C4-2B (cell line): ENCODE measurements at regions not wholly inside any gene's neighbourhood (a gene's known extent, or its start where the extent isn't known, plus 50 kb on each side); places are given as distances from the start of the nearest gene placed in this dataset.

Experiments
- ZFX ChIP-seq: fragments of 450-650 bp; IDR thresholded peaks from 2 replicates; pipeline ENCODE4 v1.6.1; 2017
- TF ChIP-seq, protein P1 (sequence below): fragments of 450-650 bp; conservative IDR thresholded peaks from 2 replicates; pipeline ENCODE4 v1.5.1; 2017; ENCODE audit warnings: mild to moderate bottlenecking

DNA sequence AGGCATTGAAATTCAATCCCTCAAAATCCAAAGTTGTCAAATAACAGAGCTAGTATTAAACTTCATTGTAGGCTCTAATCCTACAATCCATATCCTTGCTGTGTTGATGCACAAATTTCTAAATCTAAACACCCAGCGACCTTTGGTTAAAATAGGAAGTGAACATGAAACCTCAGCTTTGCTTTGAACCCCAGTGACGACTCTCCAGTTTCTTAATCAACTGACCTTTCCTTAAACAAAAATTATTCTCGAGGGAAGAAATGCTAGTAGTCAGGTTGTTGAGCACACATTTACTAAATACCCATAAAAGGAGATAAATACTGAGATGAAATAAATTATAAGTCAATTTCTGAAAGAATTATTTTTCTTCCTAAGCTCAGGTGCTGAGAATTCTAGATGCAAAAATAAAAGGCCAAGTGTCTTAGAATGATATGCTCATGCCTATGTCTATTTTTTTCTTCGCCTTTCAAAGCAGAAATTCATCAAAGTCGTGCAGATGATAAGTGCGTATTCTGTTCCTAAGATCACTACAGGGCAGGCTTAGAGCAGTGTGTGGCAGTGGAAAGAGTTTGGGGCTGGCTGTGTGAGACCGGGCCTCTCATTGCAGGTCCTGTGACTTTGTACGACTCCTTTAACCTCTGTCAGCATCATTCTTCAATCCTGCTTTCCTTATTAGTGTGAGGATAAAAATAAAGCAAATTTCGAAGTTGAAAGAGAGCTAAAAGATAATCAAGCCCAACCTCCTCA is 208.7 kb downstream of the PRL start:
- TF ChIP-seq, protein P1, sequence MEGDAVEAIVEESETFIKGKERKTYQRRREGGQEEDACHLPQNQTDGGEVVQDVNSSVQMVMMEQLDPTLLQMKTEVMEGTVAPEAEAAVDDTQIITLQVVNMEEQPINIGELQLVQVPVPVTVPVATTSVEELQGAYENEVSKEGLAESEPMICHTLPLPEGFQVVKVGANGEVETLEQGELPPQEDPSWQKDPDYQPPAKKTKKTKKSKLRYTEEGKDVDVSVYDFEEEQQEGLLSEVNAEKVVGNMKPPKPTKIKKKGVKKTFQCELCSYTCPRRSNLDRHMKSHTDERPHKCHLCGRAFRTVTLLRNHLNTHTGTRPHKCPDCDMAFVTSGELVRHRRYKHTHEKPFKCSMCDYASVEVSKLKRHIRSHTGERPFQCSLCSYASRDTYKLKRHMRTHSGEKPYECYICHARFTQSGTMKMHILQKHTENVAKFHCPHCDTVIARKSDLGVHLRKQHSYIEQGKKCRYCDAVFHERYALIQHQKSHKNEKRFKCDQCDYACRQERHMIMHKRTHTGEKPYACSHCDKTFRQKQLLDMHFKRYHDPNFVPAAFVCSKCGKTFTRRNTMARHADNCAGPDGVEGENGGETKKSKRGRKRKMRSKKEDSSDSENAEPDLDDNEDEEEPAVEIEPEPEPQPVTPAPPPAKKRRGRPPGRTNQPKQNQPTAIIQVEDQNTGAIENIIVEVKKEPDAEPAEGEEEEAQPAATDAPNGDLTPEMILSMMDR, result no peak
- TF ChIP-seq ZFX, result no peak
